Bronchial epithelial cell (primary cell): ENCODE measurements at regions not wholly inside any gene's neighbourhood (a gene's known extent, or its start where the extent isn't known, plus 50 kb on each side); places are given as distances from the start of the nearest gene placed in this dataset.

Experiments
- DNase-seq: peaks from one replicate; pipeline ENCODE4 v3.0.0-alpha.2; 2010; ENCODE audit warnings: low read depth
- FAIRE-seq: peaks from 2 replicates; lab custom pipeline; 2011; peaks lifted over from hg19 to GRCh38; lab: Jason Lieb, UNC
- H3K27me3 ChIP-seq: 2 replicates; pipeline ENCODE4 v1.5.1; 2011; ENCODE audit warnings: low read length; ENCODE audit not compliant: control insufficient read depth, insufficient read depth
- H3K36me3 ChIP-seq: 2 replicates; pipeline ENCODE4 v1.5.1; 2011; ENCODE audit warnings: low read length; ENCODE audit not compliant: control insufficient read depth, insufficient read depth
- H3K4me3 ChIP-seq: 2 replicates; pipeline ENCODE4 v1.5.1; 2011; ENCODE audit warnings: mild to moderate bottlenecking, low read depth, low read length, control low read depth
- CTCF ChIP-seq: IDR thresholded peaks from 2 replicates; pipeline ENCODE4 v1.5.1; 2011; ENCODE audit warnings: mild to moderate bottlenecking, moderate library complexity, low read length, control low read depth, inconsistent platforms; ENCODE audit not compliant: insufficient read depth, severe bottlenecking

- no peak for TF ChIP-seq CTCF
- DNase-seq = no peak
- FAIRE-seq = no peak
- no peak overlapping the region for H3K4me3 ChIP-seq
- no peaks in the 10 kb centered on the region for H3K36me3 ChIP-seq
- H3K27me3 ChIP-seq = no peaks in the 10 kb centered on the region
Measured at GRCh38 chr5:62794456-62794855, 215.8 kb downstream of the LRRC70 start.

- no peak overlapping the region for H3K4me3 ChIP-seq
- no peak for TF ChIP-seq CTCF
- DNase-seq (peak; percentile 18), FAIRE-seq (no peak)
- H3K27me3 ChIP-seq = no peaks in the 10 kb centered on the region
- H3K36me3 ChIP-seq = no peaks in the 10 kb centered on the region
Measured at GRCh38 chr5:62791059-62791458, 212.4 kb downstream of the LRRC70 start.

GRCh38 chr5:62790348-62790747 lies 211.7 kb downstream of the LRRC70 start:
- TF ChIP-seq CTCF = no peak
- DNase-seq (peak; percentile 44), FAIRE-seq (no peak)
- H3K4me3 ChIP-seq = no peak overlapping the region
- H3K27me3 ChIP-seq = no peaks in the 10 kb centered on the region
- H3K36me3 ChIP-seq = no peaks in the 10 kb centered on the region

GRCh38 chr5:62786099-62786498 lies 207.5 kb downstream of the LRRC70 start:
- FAIRE-seq = no peak
- no peak for TF ChIP-seq CTCF

GRCh38 chr5:62785588-62785987 lies 207.0 kb downstream of the LRRC70 start:
- no peaks in the 10 kb centered on the region for H3K27me3 ChIP-seq
- TF ChIP-seq CTCF = no peak
- no peaks in the 10 kb centered on the region for H3K36me3 ChIP-seq
- H3K4me3 ChIP-seq = no peak overlapping the region
- FAIRE-seq = no peak
- DNase-seq = no peak

More at GRCh38 chr5:62786099-62786498, 207.5 kb downstream of the LRRC70 start:
- Histone ChIP-seq H3K36me3 (no peaks in the 10 kb centered on the region), H3K4me3 (no peak overlapping the region), H3K27me3 (no peaks in the 10 kb centered on the region)
- DNase-seq = no peak

GRCh38 chr5:62783374-62784057 lies 204.9 kb downstream of the LRRC70 start:
- H3K27me3 ChIP-seq = no peaks in the 10 kb centered on the region
- FAIRE-seq = no peak
- DNase-seq = no peak
- H3K4me3 ChIP-seq = no peak overlapping the region
- no peak for TF ChIP-seq CTCF
- H3K36me3 ChIP-seq = no peaks in the 10 kb centered on the region
